HTR-8/SVneo (cell line): ENCODE measurements at regions not wholly inside any gene's neighbourhood (a gene's known extent, or its start where the extent isn't known, plus 50 kb on each side); places are given as distances from the start of the nearest gene placed in this dataset.
A peak's percentile ranks its signal among the peaks of the same experiment; 100 is the strongest.

ENCODE experiments used
- DNase-seq: peaks from one replicate; pipeline ENCODE4 v3.0.0; 2011; ENCODE audit warnings: low spot score, mixed read lengths; ENCODE audit not compliant: insufficient read length
- FAIRE-seq: peaks from 2 replicates; lab custom pipeline; 2011; peaks lifted over from hg19 to GRCh38; lab: Jason Lieb, UNC

DNA sequence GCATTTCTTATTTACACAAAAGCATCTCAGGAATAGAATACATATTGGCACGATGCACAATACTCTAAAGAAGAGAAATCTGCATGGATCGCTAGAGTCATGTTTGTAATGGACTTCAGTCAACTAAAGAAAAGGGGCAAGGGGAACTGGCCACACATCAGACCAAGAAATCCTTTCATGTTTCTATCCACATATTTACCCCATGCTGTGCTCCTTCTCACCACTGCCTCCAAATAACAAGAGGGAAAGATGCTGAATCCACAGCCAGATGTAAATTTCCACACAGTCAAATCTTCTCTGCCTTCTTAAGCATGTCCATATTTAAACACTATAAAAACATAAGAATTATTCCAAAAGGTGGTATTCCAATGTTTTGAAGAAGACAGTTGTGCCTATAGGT is 67.6 kb downstream of the COX18 start:
- FAIRE-seq (no peak), DNase-seq (no peak)

DNA sequence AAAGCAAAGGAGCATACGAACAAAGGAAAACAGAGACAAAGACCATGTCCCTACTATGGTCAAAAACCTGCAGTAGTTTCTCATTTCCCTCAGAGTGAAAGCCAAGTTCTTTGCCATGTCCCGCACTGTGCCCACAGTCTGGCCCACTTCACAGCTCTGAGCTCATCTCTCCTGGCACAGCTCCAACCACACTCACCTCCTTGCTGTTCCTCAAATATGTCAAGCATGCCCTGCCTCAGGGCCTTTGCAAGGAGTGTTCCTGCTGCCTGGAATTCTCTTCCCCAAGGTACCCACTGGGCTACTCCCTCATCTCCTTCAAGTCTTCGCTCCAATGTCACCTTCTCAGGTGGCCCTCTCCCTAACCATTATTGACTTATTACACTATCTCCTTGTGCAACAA is 72.1 kb downstream of the COX18 start:
- FAIRE-seq = no peak
- no peak for DNase-seq

DNA sequence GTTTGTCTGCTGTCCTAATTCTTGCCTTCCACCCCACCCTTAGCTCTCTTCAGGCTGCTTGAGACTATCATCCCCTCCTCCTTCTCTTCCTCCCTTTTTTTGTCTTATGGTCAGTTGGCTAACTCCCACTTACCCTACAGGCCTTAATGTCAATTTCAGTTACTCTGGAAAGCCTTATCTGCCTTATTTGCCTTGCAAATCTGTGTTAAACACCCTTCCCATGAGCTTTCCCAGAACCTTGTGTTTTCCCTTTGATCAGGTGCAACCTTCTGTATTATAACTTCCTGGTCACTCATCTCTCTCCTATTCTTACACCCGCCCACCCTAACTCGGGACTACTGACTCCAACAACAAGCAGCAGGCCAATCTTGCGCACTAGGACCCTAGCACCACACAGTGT is 74.8 kb downstream of the COX18 start:
- DNase-seq (no peak), FAIRE-seq (no peak)

DNA sequence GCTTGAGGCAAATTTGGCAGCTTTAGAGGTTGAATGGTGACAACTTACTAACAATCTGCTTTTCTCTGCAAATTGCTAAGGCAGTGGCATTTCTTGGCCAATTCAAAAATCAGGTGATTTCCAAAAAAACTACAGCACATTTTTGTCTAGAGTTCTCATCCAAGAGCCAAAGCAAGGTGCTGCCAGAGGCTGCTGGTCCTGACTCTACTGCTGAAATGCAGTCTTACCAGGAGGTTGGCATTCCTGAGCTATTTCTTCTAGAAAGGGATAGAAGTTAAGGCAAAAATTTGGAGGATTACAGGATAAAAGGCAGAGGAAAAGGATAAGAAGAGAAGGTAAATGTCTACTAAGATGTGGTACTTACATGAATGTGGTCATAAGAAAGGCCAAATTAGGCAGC is 75.6 kb downstream of the COX18 start:
- FAIRE-seq (no peak), DNase-seq (no peak)

DNA sequence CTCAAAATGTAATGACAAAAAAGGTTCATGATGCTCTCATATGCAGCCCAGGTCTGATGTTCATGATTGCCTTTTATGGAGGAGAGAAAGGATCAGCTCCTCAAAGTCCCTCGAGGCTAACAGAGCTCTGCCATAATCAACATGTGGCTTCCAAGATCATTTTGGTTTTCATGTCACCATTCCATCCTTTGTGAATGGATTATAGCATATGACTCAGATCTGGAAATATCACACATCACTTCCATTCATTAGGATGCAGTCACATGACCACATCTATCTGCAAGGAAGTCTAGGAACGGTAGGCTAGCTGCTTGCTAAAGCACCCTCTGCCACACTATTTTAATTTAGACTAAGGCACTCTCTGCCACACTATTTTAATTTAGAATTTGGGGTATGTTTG is 77.6 kb downstream of the COX18 start:
- no peak for FAIRE-seq
- no peak for DNase-seq

DNA sequence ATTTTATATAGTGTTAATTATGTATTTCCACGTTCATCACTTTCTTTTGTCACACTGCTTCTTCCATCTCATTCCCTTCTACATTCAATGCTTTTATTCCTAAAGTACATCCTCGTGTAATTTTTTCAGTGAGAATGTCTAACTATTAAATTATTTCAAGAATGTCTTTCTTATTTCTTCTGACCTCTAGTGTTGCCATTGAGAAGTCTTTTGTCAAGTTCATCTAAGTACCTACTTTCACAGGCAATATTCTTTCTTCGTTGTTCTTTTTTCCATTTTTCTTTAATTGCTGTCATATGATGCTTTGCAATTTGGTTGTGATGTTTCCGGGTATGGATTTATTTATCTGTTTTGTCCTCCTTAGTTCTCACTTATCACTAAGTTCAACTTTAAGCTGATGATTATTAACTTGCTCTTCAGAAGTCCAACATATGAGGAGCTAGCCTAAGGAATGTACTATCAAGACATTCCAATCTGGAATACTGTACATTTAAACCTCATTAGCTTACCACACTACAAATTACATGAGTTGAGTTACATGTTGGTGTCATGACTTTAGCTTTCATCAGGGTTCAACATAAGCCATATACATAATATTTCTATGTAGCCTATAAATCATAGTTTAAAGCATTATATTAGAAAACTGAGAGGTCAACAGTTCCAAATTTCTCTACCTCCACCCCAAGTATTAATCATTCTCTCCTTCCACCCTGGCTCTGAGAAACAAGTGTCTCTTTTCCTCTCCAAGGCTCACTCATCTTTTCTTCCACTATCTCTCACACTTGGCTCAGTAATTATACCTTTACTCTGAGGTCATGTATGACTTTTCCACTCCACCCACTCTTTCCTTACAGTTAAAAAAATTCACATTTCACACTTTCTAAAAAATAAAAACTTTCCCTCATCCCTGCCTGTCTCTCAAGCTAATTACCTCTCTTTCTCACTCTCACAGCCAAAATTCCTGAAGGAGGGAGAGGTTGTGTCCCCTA is 81.5 kb downstream of the COX18 start:
- no peak for DNase-seq
- FAIRE-seq = no peak

DNA sequence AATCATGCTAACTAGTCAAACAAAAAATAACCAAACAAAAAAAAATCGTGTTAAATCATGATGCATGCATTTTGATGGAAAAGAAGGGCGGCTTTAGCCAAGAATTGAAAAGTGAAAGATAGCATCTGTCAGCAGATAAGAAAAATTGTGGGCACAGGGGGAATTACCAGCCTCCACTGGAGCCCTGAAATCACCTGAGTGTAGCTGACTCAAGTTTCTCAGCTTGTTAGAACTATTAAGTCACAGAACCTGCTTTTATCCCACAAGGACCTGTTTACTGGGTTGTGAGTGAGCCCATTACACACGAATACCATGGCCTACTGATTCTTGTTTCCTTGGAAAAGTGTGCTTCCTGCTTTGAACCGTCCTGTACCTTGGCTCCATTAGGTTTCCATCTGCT is 85.2 kb downstream of the COX18 start:
- DNase-seq (no peak), FAIRE-seq (no peak)

DNA sequence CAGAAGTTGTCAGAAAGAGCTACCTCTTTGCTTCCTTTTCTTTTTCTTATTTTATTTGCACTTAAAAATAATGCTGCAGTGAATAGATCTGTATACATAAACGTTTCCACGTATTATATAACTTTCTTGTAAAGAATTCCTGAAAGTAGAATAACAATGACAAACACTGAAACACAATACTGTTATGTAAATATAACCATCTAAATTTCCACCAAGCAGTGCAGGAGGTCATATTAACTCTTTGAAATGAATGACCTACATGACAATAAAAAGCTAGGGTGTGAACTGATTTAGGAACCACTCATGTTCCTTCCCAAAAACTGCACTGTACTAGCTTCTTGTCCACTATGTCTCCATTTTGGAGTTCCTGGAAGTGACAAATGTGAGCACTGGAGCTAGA is 85.8 kb downstream of the COX18 start:
- FAIRE-seq = no peak
- DNase-seq = no peak

DNA sequence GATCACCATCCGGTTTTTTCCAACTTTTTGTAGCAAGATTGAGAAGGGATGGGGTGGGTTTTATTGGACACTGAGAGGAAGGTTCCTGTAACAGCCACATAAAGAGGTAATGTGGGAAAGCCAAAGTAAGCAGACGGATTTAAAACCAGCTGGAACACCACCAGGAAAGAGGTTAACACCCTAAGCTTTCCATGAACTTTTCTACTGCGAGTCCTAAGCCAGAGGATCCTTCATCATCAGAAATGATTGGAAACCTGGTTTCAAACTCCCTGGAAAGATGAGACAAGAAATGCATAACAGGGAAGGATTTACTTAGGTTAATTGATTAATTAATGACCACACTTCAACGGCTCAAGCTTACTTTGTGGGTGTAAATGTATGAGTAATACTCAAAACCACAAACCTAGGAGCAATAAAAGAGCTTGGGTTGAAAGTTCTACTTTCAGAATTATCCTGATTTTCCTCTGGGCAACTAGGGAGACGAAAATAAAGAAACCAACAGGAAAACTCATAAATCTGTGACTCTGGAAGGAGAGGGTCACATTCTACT is 91.5 kb downstream of the COX18 start:
- FAIRE-seq = no peak
- DNase-seq = no peak

DNA sequence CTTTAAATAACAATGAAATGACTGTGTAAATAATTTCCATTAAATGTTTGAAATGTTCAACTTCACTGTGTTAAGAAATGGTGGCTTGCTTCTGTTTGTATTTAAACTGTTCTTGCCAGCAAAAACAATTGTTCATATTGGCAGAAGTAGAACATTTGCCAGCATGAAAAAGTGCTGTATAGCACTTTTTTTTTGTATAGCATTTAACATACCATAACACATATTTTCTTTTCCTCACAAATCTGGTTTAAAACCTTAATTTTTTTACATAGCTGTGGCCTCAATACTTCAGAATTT is 94.1 kb downstream of the COX18 start:
- DNase-seq (no peak), FAIRE-seq (no peak)

DNA sequence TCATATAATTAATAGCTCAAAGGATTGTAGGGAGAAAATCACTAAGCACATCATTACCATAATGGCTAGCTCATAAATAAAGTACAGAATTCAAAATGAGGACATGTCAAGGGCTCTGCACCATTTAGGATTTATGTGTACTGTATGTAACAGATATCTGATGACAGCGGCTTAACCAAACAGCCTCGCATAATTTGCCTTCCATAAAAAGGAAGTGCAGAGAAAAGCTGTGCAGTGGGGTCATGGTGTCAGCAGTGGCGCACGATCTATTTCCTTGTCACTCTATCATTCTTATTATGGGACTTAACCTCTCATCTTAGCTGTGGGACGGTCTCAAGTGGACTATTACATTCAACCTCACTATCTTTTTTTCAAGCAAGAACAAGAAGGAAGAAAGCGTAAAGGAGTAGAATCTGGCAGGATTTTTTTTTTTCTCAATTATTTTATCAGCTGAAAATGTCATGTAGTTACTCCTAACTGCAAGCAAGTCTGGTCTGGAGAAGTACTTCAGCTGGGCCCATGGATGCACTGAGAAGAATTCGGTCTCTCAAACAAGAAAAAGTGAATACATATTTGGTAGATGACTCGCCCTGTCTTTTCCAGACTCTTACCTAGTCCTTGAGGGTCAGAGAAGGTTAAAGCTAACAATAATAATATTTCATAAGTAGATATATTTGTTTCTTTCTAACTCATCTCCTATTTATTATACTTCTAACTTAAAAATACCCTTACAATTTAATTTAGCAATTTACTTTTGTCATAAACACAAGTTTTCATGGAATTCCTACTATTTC is 94.6 kb downstream of the COX18 start:
- DNase-seq (peak; percentile 8), FAIRE-seq (no peak)

DNA sequence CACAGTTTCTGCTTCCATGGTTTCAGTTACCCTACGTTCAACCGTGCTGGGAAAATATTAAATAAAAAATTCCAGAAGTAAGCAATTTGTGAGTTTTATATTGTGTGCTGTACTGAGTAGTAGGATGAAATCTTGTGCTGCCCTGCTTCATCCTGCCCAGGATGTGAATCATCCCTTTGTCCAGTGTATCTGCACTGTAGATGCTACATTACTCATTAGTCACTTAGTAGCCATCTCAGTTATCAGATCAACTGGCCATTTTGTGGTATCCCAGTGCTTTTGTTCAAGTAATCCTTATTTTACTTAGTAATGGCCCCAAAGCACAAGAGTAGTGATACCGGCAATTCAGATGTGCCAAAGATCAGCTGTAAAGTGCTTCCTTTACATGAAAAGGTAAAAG is 97.9 kb downstream of the COX18 start:
- DNase-seq = peak; percentile 3
- FAIRE-seq = peak; percentile 62

DNA sequence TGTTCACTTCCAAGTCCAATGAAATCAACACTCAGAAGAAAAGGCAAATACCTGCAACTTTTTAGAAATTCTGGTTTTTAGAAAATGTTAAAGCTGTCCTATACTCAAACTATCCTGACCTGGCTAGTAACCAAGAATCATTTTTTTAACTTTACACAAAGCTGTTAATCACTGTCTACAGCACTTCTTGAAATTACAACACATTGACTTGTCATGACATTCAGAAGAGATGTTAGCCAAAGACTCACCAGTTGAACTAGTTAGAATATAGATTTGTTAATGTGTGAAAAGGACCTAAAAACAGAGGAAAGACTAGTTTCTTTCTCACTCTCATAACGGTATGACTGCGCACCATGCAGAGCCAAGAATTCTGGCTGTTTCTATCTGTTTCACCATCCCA is 98.8 kb downstream of the COX18 start:
- DNase-seq (no peak), FAIRE-seq (no peak)

DNA sequence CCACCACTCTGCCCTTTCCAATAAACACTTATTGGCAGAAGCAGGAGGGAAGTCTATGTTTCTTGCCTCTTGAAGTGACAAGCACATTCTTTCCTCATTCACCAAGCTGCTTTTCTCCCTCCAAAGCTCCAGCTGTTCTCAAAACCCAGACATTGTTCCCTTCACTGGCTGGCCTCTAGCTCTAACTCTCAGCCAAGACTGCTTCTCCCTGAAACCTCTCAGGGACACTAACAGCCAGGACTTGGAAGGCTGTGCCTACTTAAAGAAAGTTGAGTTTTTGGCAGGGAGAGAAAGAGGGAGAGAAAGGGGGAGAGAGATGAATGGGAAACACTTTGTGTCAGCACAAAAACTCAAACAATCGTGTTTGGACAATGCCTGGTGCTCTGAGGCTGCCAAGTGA is 99.5 kb downstream of the COX18 start:
- DNase-seq (no peak), FAIRE-seq (no peak)

DNA sequence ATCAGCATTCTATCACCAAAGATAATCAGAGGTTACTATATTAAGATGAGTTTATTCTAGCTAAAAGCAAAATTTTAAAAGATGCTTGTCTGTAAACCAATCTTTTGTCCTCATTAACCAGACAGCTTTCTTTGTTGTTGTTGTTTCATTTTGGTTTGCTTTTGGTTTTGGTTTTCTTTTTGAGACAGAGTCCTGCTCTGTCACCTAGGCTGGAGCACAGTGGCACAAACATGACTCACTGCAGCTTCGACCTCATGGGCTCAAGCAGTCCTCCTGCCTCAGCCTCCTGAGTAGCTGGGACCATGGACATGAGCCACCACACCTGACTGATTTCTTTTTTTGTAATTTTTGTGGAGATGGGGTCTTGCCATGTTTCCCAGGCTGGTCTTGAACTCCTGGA is 102.9 kb downstream of the COX18 start:
- FAIRE-seq (no peak), DNase-seq (no peak)

DNA sequence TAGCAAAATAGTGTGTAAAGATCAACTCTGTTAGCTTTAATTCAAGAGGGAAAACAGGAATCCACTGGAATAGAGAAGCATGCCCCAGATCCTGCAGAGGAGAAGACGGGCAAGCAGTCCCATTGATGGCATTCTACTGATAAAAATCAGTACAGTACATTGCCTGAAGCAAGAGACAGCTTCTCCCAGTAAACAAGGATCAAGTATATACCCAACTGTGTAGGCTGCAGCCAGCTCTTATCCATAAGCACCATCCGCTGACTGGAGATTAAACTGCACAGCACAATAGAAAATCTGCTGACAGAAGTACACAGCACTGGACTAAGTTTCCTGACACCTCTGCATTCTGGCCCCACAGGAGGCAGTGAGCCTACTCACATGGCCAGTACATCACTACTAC is 110.1 kb downstream of the COX18 start:
- DNase-seq (no peak), FAIRE-seq (no peak)

DNA sequence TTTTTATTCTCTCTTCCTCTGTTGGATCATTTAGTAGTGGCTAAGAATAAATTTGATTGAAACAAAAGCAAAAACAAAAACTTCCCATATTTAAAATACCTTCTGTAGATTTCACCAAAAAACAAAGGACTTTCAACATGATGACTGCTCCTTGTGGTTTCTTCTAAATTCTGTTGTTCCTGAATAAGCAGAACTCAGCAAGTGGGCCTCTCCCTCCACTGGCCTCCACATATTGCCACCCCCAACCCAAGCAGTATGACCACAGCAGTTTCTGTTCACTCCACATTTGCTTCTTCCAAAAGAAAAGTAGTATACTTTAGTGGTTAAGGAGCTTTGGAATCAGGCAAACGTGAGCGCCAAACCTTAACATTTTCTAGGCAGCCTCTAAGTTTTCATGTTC is 114.7 kb downstream of the COX18 start:
- FAIRE-seq = no peak
- no peak for DNase-seq

DNA sequence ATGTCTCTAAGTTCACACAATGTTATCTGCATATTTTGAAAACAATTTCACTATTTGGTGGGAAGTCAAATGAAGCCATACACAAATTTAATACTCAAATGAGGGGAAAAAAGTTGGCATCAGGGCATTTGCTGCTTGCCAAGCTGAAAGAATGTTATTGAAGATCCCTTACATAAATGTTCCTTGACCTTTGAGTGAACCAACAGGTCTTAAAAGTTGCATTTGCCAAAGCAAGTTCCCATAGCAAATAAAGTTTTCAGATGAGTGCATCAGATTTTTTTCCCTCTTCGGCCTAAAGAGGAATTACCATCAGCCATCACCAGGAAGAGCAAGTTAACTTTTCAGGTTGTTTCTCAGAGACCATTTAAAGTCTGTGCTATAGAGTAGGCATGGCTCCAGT is 115.9 kb downstream of the COX18 start:
- FAIRE-seq = no peak
- no peak for DNase-seq

DNA sequence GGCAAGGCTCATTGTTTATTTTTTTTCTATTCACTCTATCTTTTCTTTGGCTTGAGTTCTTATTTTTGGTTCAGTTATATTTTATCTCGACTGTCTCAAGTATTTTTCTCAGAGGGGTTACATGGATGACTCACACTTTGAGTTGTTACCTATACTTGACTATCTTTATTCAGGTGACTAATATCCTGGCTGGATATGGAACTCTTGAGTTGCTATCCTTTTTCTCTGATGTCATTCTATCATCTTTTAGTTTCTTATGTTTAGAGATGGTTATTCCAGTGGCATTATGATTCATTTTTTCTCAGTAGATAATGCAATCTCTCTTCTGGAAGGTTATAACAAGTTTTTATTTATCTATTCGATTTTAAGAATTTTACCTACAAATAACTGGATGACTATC is 117.9 kb downstream of the COX18 start:
- no peak for FAIRE-seq
- DNase-seq = no peak

DNA sequence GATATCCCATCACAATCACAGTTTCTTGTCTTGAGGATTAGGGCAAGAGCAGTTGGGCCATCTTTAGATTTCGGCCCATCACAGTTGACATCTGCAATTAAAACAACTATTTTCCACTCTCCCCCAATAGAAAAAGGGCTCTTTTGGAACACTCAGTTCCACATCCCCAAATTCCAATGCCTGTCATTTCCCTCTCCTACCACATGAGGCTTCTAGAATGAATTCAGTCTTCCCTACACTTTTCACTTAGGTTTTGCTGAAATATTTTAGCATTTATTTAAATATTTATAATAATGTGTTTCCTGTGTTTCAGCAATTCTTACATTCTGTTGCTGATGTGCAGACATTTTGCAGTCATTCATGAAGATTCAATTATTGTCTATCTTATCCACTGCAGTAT is 118.4 kb downstream of the COX18 start:
- no peak for FAIRE-seq

DNA sequence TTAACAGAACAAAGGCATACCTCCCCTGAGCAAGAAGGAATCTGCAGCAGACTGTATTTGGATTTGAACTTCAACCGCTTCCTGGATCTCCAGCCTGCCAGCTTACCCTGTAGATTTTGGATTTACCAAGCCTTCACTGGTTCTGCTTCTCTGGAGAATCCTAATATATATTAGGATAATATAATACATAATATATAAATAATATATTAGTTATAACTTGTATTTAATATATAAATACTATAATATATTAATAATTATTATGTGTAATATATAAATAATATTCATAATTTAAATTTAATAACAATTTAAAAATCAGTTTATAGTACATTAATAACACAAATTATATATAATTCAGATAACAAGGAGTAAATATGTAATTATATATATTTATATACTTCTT is 121.4 kb downstream of the COX18 start:
- DNase-seq (no peak), FAIRE-seq (no peak)

More for the DNA sequence above, 118.4 kb downstream of the COX18 start:
- no peak for DNase-seq
